Heart left ventricle (tissue), 16 donors: ENCODE measurements at regions not wholly inside any gene's neighbourhood (a gene's known extent, or its start where the extent isn't known, plus 50 kb on each side); places are given as distances from the start of the nearest gene placed in this dataset.

ENCODE experiments used
- ATAC-seq, 4 donors: fragments of 200-7000 bp; cut with Tn5 transposase; one replicate each; pipeline ENCODE4 v1.9.1; 2020 to 2022; ENCODE audit warnings: moderate library complexity in 4 of 4, mild to moderate bottlenecking in 3 of 4, moderate number of reproducible peaks in 1 of 4
- DNase-seq, 5 donors: peaks; one replicate each; pipeline ENCODE4 v3.0.0-alpha.2; 2020
- H3K27ac ChIP-seq, 12 donors: fragments of 200-600 bp; sonication (generic) in 4 of 12; one replicate each; pipeline versions ENCODE4 v1.5.0 to v1.8.0; 2016 to 2022; ENCODE audit warnings: mild to moderate bottlenecking in 2 of 12
- H3K27me3 ChIP-seq, 9 donors: fragments of 200-600 bp; sonication (generic) in 2 of 9; one replicate each; pipeline versions ENCODE4 v1.5.1 to v1.8.0; 2016 to 2022; ENCODE audit warnings: mild to moderate bottlenecking in 3 of 9
- H3K36me3 ChIP-seq, 9 donors: fragments of 200-600 bp; sonication (generic) in 2 of 9; one replicate each; pipeline versions ENCODE4 v1.5.0 to v1.8.0; 2018 to 2022; ENCODE audit warnings: mild to moderate bottlenecking in 2 of 9
- H3K4me1 ChIP-seq, 12 donors: fragments of 200-600 bp; sonication (generic) in 4 of 12; one replicate each; pipeline versions ENCODE4 v1.5.0 to v1.8.0; 2016 to 2022; ENCODE audit warnings: mild to moderate bottlenecking in 3 of 12
- H3K4me3 ChIP-seq, 12 donors: fragments of 200-600 bp; sonication (generic) in 4 of 12; one replicate each; pipeline versions ENCODE4 v1.5.0 to v1.8.0; 2017 to 2022; ENCODE audit warnings: mild to moderate bottlenecking in 9 of 12, moderate library complexity in 4 of 12
- H3K9me3 ChIP-seq, 12 donors: fragments of 200-600 bp; sonication (generic) in 4 of 12; one replicate each; pipeline versions ENCODE4 v1.5.0 to v1.8.0; 2016 to 2022; ENCODE audit warnings: mild to moderate bottlenecking in 1 of 12
- CTCF ChIP-seq, 12 donors: fragments of 200-600 bp; sonication (generic) in 4 of 12; IDR thresholded peaks; one replicate each; pipeline versions ENCODE4 v1.5.0 to v1.8.0; 2018 to 2022; ENCODE audit warnings: antibody characterized with exemption in 12 of 12, mild to moderate bottlenecking in 5 of 12
- POLR2A ChIP-seq, 2 donors: fragments of 450-650 bp; IDR thresholded peaks; one replicate each; pipeline ENCODE4 v1.6.1; 2017; ENCODE audit warnings: antibody characterized with exemption in 2 of 2, mild to moderate bottlenecking in 2 of 2, moderate library complexity in 2 of 2
- WGBS, 4 donors: extraction: QIAGEN DNeasy Blood & Tissue Kit in 2 of 4; methylation state at CpG; one replicate each; pipeline versions ENCODE4 v1.1.5 to v1.1.7; 2013 to 2018; 5-methylcytosine and 5-hydroxymethylcytosine counted together
- intact Hi-C, 10 donors: fragments of 100-400 bp; cut with DNase I; formaldehyde crosslinking; loops; one replicate each; pipeline versions ENCODE4 v1.11.1 to v1.14.2; 2022
- donor health status: ischemic (EF 13 %, LVEDD 7.1; RV severe dilation, severe dysfunction).
- donor health status: healthy with polysubstance abuse.
- donor health status: DM: no; HTN: yes; CAD: no.
- donor health status: DM: no; HTN: no; CAD: no.
- donor health status: ischemic (EF 25% LVEDD 6.9; RV normal size, moderate dysfunction).
- donor health status: ischemic (EF 25% LVEDD 5.7; RV mildly dilated, moderate dysfunction).
- donor health status: healthy.
- donor health status: DM: yes; HTN: yes; CAD: no.
- donor health status: ischemic (EF 35%, LVEDD 5.7; RV mildly dilated, moderate dysfunction).
- donor health status: nonischemic (EF 11% LVEDD 7.7; RV severe dilation, severe dysfunction).
- donor health status: DM: yes; HTN: yes; CAD: no.
- donor health status: PGD.
- donor health status: ischemic (EF 29% LVEDD 5.4; RV normal size, mild dysfunction).
- donor health status: nonischemic (EF 23%, LVEDD 6.1; RV moderate dilation, normal function).

- intact Hi-C loops, result no loop called here
- Histone ChIP-seq H3K9me3 (no peaks in the 10 kb centered on the region), H3K27me3 (peaks cover 0 to 53% (median 14%) of the 10 kb centered on the region in 9 donors)
Observed at GRCh38 chr6:166223079-166223478, 55.4 kb upstream of the TBXT start.

GRCh38 chr6:166222631-166223030 lies 55.0 kb upstream of the TBXT start:
- intact Hi-C loops, result no loop called here
- no peak for DNase-seq
- Histone ChIP-seq H3K4me3 (no peak overlapping the region), H3K27me3 (peaks cover 0 to 49% (median 14%) of the 10 kb centered on the region in 9 donors), H3K27ac (no peak overlapping the region), H3K36me3 (no peaks in the 10 kb centered on the region), H3K4me1 (no peaks in the 10 kb centered on the region), H3K9me3 (no peaks in the 10 kb centered on the region)
- TF ChIP-seq CTCF (IDR thresholded peaks at IDR 0.05) (no peak), POLR2A (IDR thresholded peaks at IDR 0.05) (no peak)
- ATAC-seq, result no peak
- WGBS, 4 donors, result 61 to 69% (median 68%) methylated on average over 9 of the region's 9 CpGs

More at GRCh38 chr6:166223079-166223478, 55.4 kb upstream of the TBXT start:
- DNase-seq (no peak), ATAC-seq (no peak)
- TF ChIP-seq POLR2A (IDR thresholded peaks at IDR 0.05) (no peak), CTCF (IDR thresholded peaks at IDR 0.05) (no peak)
- H3K27ac ChIP-seq, result no peak overlapping the region
- no peaks in the 10 kb centered on the region for H3K36me3 ChIP-seq
- no peak overlapping the region for H3K4me3 ChIP-seq
- WGBS, 4 donors, result 21 to 32% (median 23%) methylated on average over 3 of the region's 3 CpGs
- H3K4me1 ChIP-seq, result no peaks in the 10 kb centered on the region

GRCh38 chr6:166221636-166222035 lies 54.0 kb upstream of the TBXT start:
- no peak for ATAC-seq
- TF ChIP-seq CTCF (IDR thresholded peaks at IDR 0.05) (no peak), POLR2A (IDR thresholded peaks at IDR 0.05) (no peak)
- Histone ChIP-seq H3K27ac (no peak overlapping the region), H3K27me3 (peaks cover 0 to 41% (median 9%) of the 10 kb centered on the region in 9 donors), H3K36me3 (no peaks in the 10 kb centered on the region), H3K4me1 (no peaks in the 10 kb centered on the region), H3K4me3 (no peak overlapping the region), H3K9me3 (no peaks in the 10 kb centered on the region)
- 45 to 62% (median 58%) methylated on average over 10 to 12 of the region's 12 CpGs for WGBS, 4 donors
- intact Hi-C loops, result no loop called here
- no peak for DNase-seq

- H3K27me3 ChIP-seq, result peaks cover 0 to 35% (median 8%) of the 10 kb centered on the region in 9 donors
- no peaks in the 10 kb centered on the region for H3K9me3 ChIP-seq
- whole genome bisulfite sequencing, 4 donors, result 81 to 89% (median 84%) methylated on average over 11 of the region's 11 CpGs
- no peak overlapping the region for H3K27ac ChIP-seq
- intact Hi-C loops, result no loop called here
- H3K4me3 ChIP-seq, result no peak overlapping the region
- no peaks in the 10 kb centered on the region for H3K4me1 ChIP-seq
- TF ChIP-seq POLR2A (IDR thresholded peaks at IDR 0.05) (no peak), CTCF (IDR thresholded peaks at IDR 0.05) (no peak)
- no peaks in the 10 kb centered on the region for H3K36me3 ChIP-seq
- ATAC-seq (no peak), DNase-seq (no peak)
Observed at GRCh38 chr6:166221040-166221439, 53.4 kb upstream of the TBXT start.
